ENCODE measurements at regions not wholly inside any gene's neighbourhood (a gene's known extent, or its start where the extent isn't known, plus 50 kb on each side); places are given as distances from the start of the nearest gene placed in this dataset.
"Not testable (repeated sequence)": the region's sequence is repeated elsewhere in the genome, so short reads cannot be mapped to it uniquely, and the experiment has no call there.

GRCh38 chr1:178033019-178033418 is 60.9 kb upstream of the RASAL2 start:
- peaks cover 0 to 8% (median 2%) of the 10 kb centered on the region in 3 donors for H3K36me3 ChIP-seq (ENCODE audit: control insufficient read depth in 3 of 3, insufficient read depth in 2 of 3, low read depth in 1 of 3, low read length in 3 of 3)
- no peak for FAIRE-seq
- no peak for DNase-seq
- no peaks in the 10 kb centered on the region for H3K27me3 ChIP-seq (ENCODE audit: control insufficient read depth in 3 of 3, insufficient read depth in 3 of 3, low read length in 3 of 3)
- WGBS, 3 donors: 33 to 62% (median 61%) methylated on average over 2 of the region's 2 CpGs
- no peak overlapping the region for H3K27ac ChIP-seq (ENCODE audit: low read depth in 1 of 3, low read length in 2 of 3)
- no peaks in the 10 kb centered on the region for H3K9me3 ChIP-seq (ENCODE audit: control insufficient read depth in 2 of 2, insufficient read depth in 1 of 2, low read depth in 1 of 2, low read length in 1 of 2)
- H3K4me1 ChIP-seq (ENCODE audit: control insufficient read depth in 3 of 3, insufficient read depth in 2 of 3, low read depth in 1 of 3, low read length in 2 of 3): peaks cover 0 to 2% (median 1%) of the 10 kb centered on the region in 3 donors
- no peak overlapping the region for H3K4me3 ChIP-seq (ENCODE audit: low read depth in 1 of 3, low read length in 3 of 3)

- no peak for FAIRE-seq
- Histone ChIP-seq H3K9me3 (ENCODE audit: control insufficient read depth in 2 of 2, insufficient read depth in 1 of 2, low read depth in 1 of 2, low read length in 1 of 2) (no peaks in the 10 kb centered on the region), H3K36me3 (ENCODE audit: control insufficient read depth in 3 of 3, insufficient read depth in 2 of 3, low read depth in 1 of 3, low read length in 3 of 3) (peaks cover 0 to 5% (median 2%) of the 10 kb centered on the region in 3 donors), H3K27ac (ENCODE audit: low read depth in 1 of 3, low read length in 2 of 3) (no peak overlapping the region), H3K4me1 (ENCODE audit: control insufficient read depth in 3 of 3, insufficient read depth in 2 of 3, low read depth in 1 of 3, low read length in 2 of 3) (peaks cover 0 to 9% (median 2%) of the 10 kb centered on the region in 3 donors), H3K4me3 (ENCODE audit: low read depth in 1 of 3, low read length in 3 of 3) (no peak overlapping the region), H3K27me3 (ENCODE audit: control insufficient read depth in 3 of 3, insufficient read depth in 3 of 3, low read length in 3 of 3) (no peaks in the 10 kb centered on the region)
- 50 to 64% (median 53%) methylated on average over 2 of the region's 2 CpGs for WGBS, 3 donors
- no peak for DNase-seq
Measured at GRCh38 chr1:178034676-178035075, 59.2 kb upstream of the RASAL2 start.

- no peak overlapping the region for H3K27ac ChIP-seq (ENCODE audit: low read depth in 1 of 3, low read length in 2 of 3)
Measured at GRCh38 chr1:178036090-178036489, 57.8 kb upstream of the RASAL2 start.

GRCh38 chr1:178037510-178038253 is 56.2 kb upstream of the RASAL2 start:
- FAIRE-seq (no peak), DNase-seq (peak; percentile 85 to 92)
- no peaks in the 10 kb centered on the region for H3K27me3 ChIP-seq (ENCODE audit: control insufficient read depth in 3 of 3, insufficient read depth in 3 of 3, low read length in 3 of 3)
- H3K9me3 ChIP-seq (ENCODE audit: control insufficient read depth in 2 of 2, insufficient read depth in 1 of 2, low read depth in 1 of 2, low read length in 1 of 2): peaks cover 0 to 4% of the 10 kb centered on the region in 2 donors
- H3K4me3 ChIP-seq (ENCODE audit: low read depth in 1 of 3, low read length in 3 of 3): peak overlapping the region; percentile 51 to 90 (median 72)
- peaks cover 0 to 5% (median 2%) of the 10 kb centered on the region in 3 donors for H3K36me3 ChIP-seq (ENCODE audit: control insufficient read depth in 3 of 3, insufficient read depth in 2 of 3, low read depth in 1 of 3, low read length in 3 of 3)
- 1 to 10% (median 3%) methylated on average over 56 to 58 of the region's 58 CpGs for WGBS, 3 donors
- peak overlapping the region; percentile 38 to 77 (median 76) for H3K27ac ChIP-seq (ENCODE audit: low read depth in 1 of 3, low read length in 2 of 3)
- H3K4me1 ChIP-seq (ENCODE audit: control insufficient read depth in 3 of 3, insufficient read depth in 2 of 3, low read depth in 1 of 3, low read length in 2 of 3): peaks cover 0 to 9% (median 6%) of the 10 kb centered on the region in 3 donors

More at GRCh38 chr1:178036090-178036489, 57.8 kb upstream of the RASAL2 start:
- WGBS, 3 donors: 92 to 95% (median 95%) methylated on average over 10 of the region's 10 CpGs
- Histone ChIP-seq H3K36me3 (ENCODE audit: control insufficient read depth in 3 of 3, insufficient read depth in 2 of 3, low read depth in 1 of 3, low read length in 3 of 3) (peaks cover 0 to 5% (median 2%) of the 10 kb centered on the region in 3 donors), H3K4me3 (ENCODE audit: low read depth in 1 of 3, low read length in 3 of 3) (no peak overlapping the region), H3K27me3 (ENCODE audit: control insufficient read depth in 3 of 3, insufficient read depth in 3 of 3, low read length in 3 of 3) (no peaks in the 10 kb centered on the region), H3K9me3 (ENCODE audit: control insufficient read depth in 2 of 2, insufficient read depth in 1 of 2, low read depth in 1 of 2, low read length in 1 of 2) (no peaks in the 10 kb centered on the region), H3K4me1 (ENCODE audit: control insufficient read depth in 3 of 3, insufficient read depth in 2 of 3, low read depth in 1 of 3, low read length in 2 of 3) (peaks cover 0 to 9% (median 6%) of the 10 kb centered on the region in 3 donors)
- FAIRE-seq (no peak), DNase-seq (no peak)

- H3K27ac ChIP-seq (ENCODE audit: low read depth in 1 of 3, low read length in 2 of 3): peak overlapping the region; percentile 38 to 77 (median 76)
- peaks cover 0 to 5% (median 2%) of the 10 kb centered on the region in 3 donors for H3K36me3 ChIP-seq (ENCODE audit: control insufficient read depth in 3 of 3, insufficient read depth in 2 of 3, low read depth in 1 of 3, low read length in 3 of 3)
- peaks cover 0 to 4% of the 10 kb centered on the region in 2 donors for H3K9me3 ChIP-seq (ENCODE audit: control insufficient read depth in 2 of 2, insufficient read depth in 1 of 2, low read depth in 1 of 2, low read length in 1 of 2)
- 39 to 74% (median 52%) methylated on average over 11 of the region's 11 CpGs for WGBS, 3 donors
- DNase-seq: no peak
- H3K27me3 ChIP-seq (ENCODE audit: control insufficient read depth in 3 of 3, insufficient read depth in 3 of 3, low read length in 3 of 3): no peaks in the 10 kb centered on the region
- FAIRE-seq: no peak
- H3K4me1 ChIP-seq (ENCODE audit: control insufficient read depth in 3 of 3, insufficient read depth in 2 of 3, low read depth in 1 of 3, low read length in 2 of 3): peaks cover 0 to 9% (median 6%) of the 10 kb centered on the region in 3 donors
- H3K4me3 ChIP-seq (ENCODE audit: low read depth in 1 of 3, low read length in 3 of 3): peak overlapping the region in 2 of 3 donors; percentile 72 to 90
Measured at GRCh38 chr1:178038372-178038771, 55.5 kb upstream of the RASAL2 start.

- Histone ChIP-seq H3K27ac (ENCODE audit: low read depth in 1 of 3, low read length in 2 of 3) (peak overlapping the region in 2 of 3 donors; percentile 14 to 64), H3K4me1 (ENCODE audit: control insufficient read depth in 3 of 3, insufficient read depth in 2 of 3, low read depth in 1 of 3, low read length in 2 of 3) (peaks cover 0 to 9% (median 6%) of the 10 kb centered on the region in 3 donors), H3K36me3 (ENCODE audit: control insufficient read depth in 3 of 3, insufficient read depth in 2 of 3, low read depth in 1 of 3, low read length in 3 of 3) (peaks cover 0 to 3% (median 0%) of the 10 kb centered on the region in 3 donors), H3K4me3 (ENCODE audit: low read depth in 1 of 3, low read length in 3 of 3) (no peak overlapping the region), H3K27me3 (ENCODE audit: control insufficient read depth in 3 of 3, insufficient read depth in 3 of 3, low read length in 3 of 3) (no peaks in the 10 kb centered on the region), H3K9me3 (ENCODE audit: control insufficient read depth in 2 of 2, insufficient read depth in 1 of 2, low read depth in 1 of 2, low read length in 1 of 2) (peaks cover 0 to 18% of the 10 kb centered on the region in 2 donors)
- DNase-seq (peak; percentile 71 to 81), FAIRE-seq (no peak)
- 33 to 71% (median 47%) methylated on average over 2 of the region's 2 CpGs for WGBS, 3 donors
Measured at GRCh38 chr1:178039891-178040290, 54.0 kb upstream of the RASAL2 start.

- WGBS, 3 donors: 86 to 94% (median 90%) methylated on average over 4 of the region's 4 CpGs
- DNase-seq; H3K4me3 ChIP-seq (ENCODE audit: low read depth in 1 of 3, low read length in 3 of 3); FAIRE-seq; H3K27me3 ChIP-seq (ENCODE audit: control insufficient read depth in 3 of 3, insufficient read depth in 3 of 3, low read length in 3 of 3); H3K27ac ChIP-seq (ENCODE audit: low read depth in 1 of 3, low read length in 2 of 3); H3K36me3 ChIP-seq (ENCODE audit: control insufficient read depth in 3 of 3, insufficient read depth in 2 of 3, low read depth in 1 of 3, low read length in 3 of 3): not testable (repeated sequence)
- peaks cover 0 to 22% of the 10 kb centered on the region in 2 donors for H3K9me3 ChIP-seq (ENCODE audit: control insufficient read depth in 2 of 2, insufficient read depth in 1 of 2, low read depth in 1 of 2, low read length in 1 of 2)
- H3K4me1 ChIP-seq (ENCODE audit: control insufficient read depth in 3 of 3, insufficient read depth in 2 of 3, low read depth in 1 of 3, low read length in 2 of 3): peaks cover 2 to 20% (median 4%) of the 10 kb centered on the region in 3 donors
Measured at GRCh38 chr1:178043940-178044339, 50.0 kb upstream of the RASAL2 start.

Measured in small intestine (tissue), 7 donors.